Colonic mucosa (tissue), 4 donors: ENCODE measurements at regions not wholly inside any gene's neighbourhood (a gene's known extent, or its start where the extent isn't known, plus 50 kb on each side); places are given as distances from the start of the nearest gene placed in this dataset.

ENCODE experiments used
- DNase-seq: peaks from one replicate; pipeline ENCODE4 v3.0.0-alpha.2; 2020
- H3K27ac ChIP-seq: fragments of 200-600 bp; one replicate; pipeline ENCODE4 v1.8.0; 2021
- H3K27me3 ChIP-seq: fragments of 200-600 bp; one replicate; pipeline ENCODE4 v1.8.0; 2021
- H3K36me3 ChIP-seq: fragments of 200-600 bp; one replicate; pipeline ENCODE4 v1.8.0; 2021
- H3K4me1 ChIP-seq: fragments of 200-600 bp; one replicate; pipeline ENCODE4 v1.8.0; 2021; ENCODE audit warnings: mild to moderate bottlenecking
- H3K4me3 ChIP-seq: fragments of 200-600 bp; one replicate; pipeline ENCODE4 v1.8.0; 2021
- H3K9ac ChIP-seq, 2 donors: one replicate each; pipeline ENCODE4 v1.7.0; 2013; ENCODE audit warnings: control low read depth in 2 of 2, low read depth in 2 of 2, low read length in 2 of 2
- H3K9me3 ChIP-seq: fragments of 200-600 bp; one replicate; pipeline ENCODE4 v1.8.0; 2021
- CTCF ChIP-seq: fragments of 200-600 bp; IDR thresholded peaks from one replicate; pipeline ENCODE4 v1.8.0; 2022; ENCODE audit warnings: antibody characterized with exemption, mild to moderate bottlenecking
- intact Hi-C: fragments of 100-400 bp; cut with DNase I; formaldehyde crosslinking; loops from one replicate; pipeline ENCODE4 v1.14.1; 2022
- donor health status: healthy.
- donor health status: DM: no; HTN: no; CAD: no.
- donor health status: DM: no; HTN: no; CAD: no.

- H3K9ac ChIP-seq, result no peak overlapping the region
- intact Hi-C loops, result no loop called here
- H3K4me3 ChIP-seq, result no peak overlapping the region
- H3K27me3 ChIP-seq, result no peaks in the 10 kb centered on the region
- no peaks in the 10 kb centered on the region for H3K36me3 ChIP-seq
- H3K27ac ChIP-seq, result no peak overlapping the region
- H3K9me3 ChIP-seq, result no peaks in the 10 kb centered on the region
- TF ChIP-seq CTCF, result no peak
- DNase-seq, result no peak
- no peaks in the 10 kb centered on the region for H3K4me1 ChIP-seq
These were observed 185.1 kb downstream of the CLIC5 start for GRCh38 chr6:45830441-45831139.

- no peaks in the 10 kb centered on the region for H3K9me3 ChIP-seq
- H3K27me3 ChIP-seq, result no peaks in the 10 kb centered on the region
- no peak overlapping the region for H3K4me3 ChIP-seq
- DNase-seq, result no peak
- no peak overlapping the region for H3K27ac ChIP-seq
- no peak overlapping the region for H3K9ac ChIP-seq
- intact Hi-C loops, result no loop called here
- no peaks in the 10 kb centered on the region for H3K4me1 ChIP-seq
- no peaks in the 10 kb centered on the region for H3K36me3 ChIP-seq
- no peak for TF ChIP-seq CTCF
These were observed 185.8 kb downstream of the CLIC5 start for GRCh38 chr6:45829873-45830272.

GRCh38 chr6:45827952-45828530 lies 187.6 kb downstream of the CLIC5 start:
- H3K27me3 ChIP-seq, result no peaks in the 10 kb centered on the region
- no peak overlapping the region for H3K27ac ChIP-seq
- intact Hi-C loops, result no loop called here
- DNase-seq, result no peak
- no peaks in the 10 kb centered on the region for H3K9me3 ChIP-seq
- H3K4me1 ChIP-seq, result no peaks in the 10 kb centered on the region
- no peak overlapping the region for H3K4me3 ChIP-seq
- no peak overlapping the region for H3K9ac ChIP-seq
- no peak for TF ChIP-seq CTCF
- H3K36me3 ChIP-seq, result no peaks in the 10 kb centered on the region

- no peak for TF ChIP-seq CTCF
- no peak for DNase-seq
- Histone ChIP-seq H3K27me3 (no peaks in the 10 kb centered on the region), H3K36me3 (no peaks in the 10 kb centered on the region), H3K9ac (no peak overlapping the region), H3K9me3 (no peaks in the 10 kb centered on the region), H3K4me1 (no peaks in the 10 kb centered on the region), H3K4me3 (no peak overlapping the region), H3K27ac (no peak overlapping the region)
- intact Hi-C loops, result no loop called here
These were observed 192.8 kb downstream of the CLIC5 start for GRCh38 chr6:45822873-45823272.

GRCh38 chr6:45822246-45822812 lies 193.3 kb downstream of the CLIC5 start:
- no peak for TF ChIP-seq CTCF
- Histone ChIP-seq H3K9ac (no peak overlapping the region), H3K27ac (no peak overlapping the region), H3K4me3 (no peak overlapping the region), H3K36me3 (no peaks in the 10 kb centered on the region), H3K27me3 (no peaks in the 10 kb centered on the region), H3K9me3 (no peaks in the 10 kb centered on the region), H3K4me1 (no peaks in the 10 kb centered on the region)
- no peak for DNase-seq
- intact Hi-C loops, result no loop called here
